Peyer's patch (tissue), 4 donors: ENCODE measurements at regions not wholly inside any gene's neighbourhood (a gene's known extent, or its start where the extent isn't known, plus 50 kb on each side); places are given as distances from the start of the nearest gene placed in this dataset.

Source experiments
- DNase-seq, 3 donors: peaks; one replicate each; pipeline ENCODE4 v3.0.0-alpha.2; 2017 to 2019
- H3K27ac ChIP-seq, 4 donors: fragments of 200-600 bp; sonication (generic); one replicate each; pipeline ENCODE4 v1.5.1; 2016 to 2019
- H3K27me3 ChIP-seq, 2 donors: fragments of 200-600 bp; sonication (generic); one replicate each; pipeline ENCODE4 v1.5.1; 2019
- H3K36me3 ChIP-seq, 3 donors: fragments of 200-600 bp; sonication (generic); one replicate each; pipeline ENCODE4 v1.5.1; 2016 to 2019
- H3K4me1 ChIP-seq, 4 donors: fragments of 200-600 bp; sonication (generic); one replicate each; pipeline ENCODE4 v1.5.1; 2016 to 2019
- H3K4me3 ChIP-seq, 4 donors: fragments of 200-600 bp; sonication (generic); 1 replicate in 3 of 4; 2 replicates in 1 of 4; pipeline ENCODE4 v1.5.1; 2016 to 2019; ENCODE audit warnings: mild to moderate bottlenecking in 1 of 4
- H3K9me3 ChIP-seq, 4 donors: fragments of 200-600 bp; sonication (generic); one replicate each; pipeline ENCODE4 v1.5.1; 2016 to 2019; ENCODE audit warnings: mild to moderate bottlenecking in 1 of 4
- CTCF ChIP-seq, 6 experiments: fragments of 450-650 bp in 4 of 6; fragments of 200-600 bp in 2 of 6; sonication (generic) in 1 of 6; IDR thresholded peaks; one replicate each; pipeline ENCODE4 v1.5.1; 2017 to 2019; ENCODE audit warnings: antibody characterized with exemption in 6 of 6, mild to moderate bottlenecking in 3 of 6, moderate library complexity in 1 of 6
- POLR2A ChIP-seq, 2 donors: fragments of 450-650 bp; IDR thresholded peaks; one replicate each; pipeline ENCODE4 v1.5.1; 2017; ENCODE audit warnings: antibody characterized with exemption in 2 of 2, mild to moderate bottlenecking in 2 of 2, moderate library complexity in 2 of 2

- no peak overlapping the region for H3K4me3 ChIP-seq
- H3K27ac ChIP-seq: peak overlapping the region in 2 of 4 donors; percentile 16 to 35
- no peaks in the 10 kb centered on the region for H3K27me3 ChIP-seq
- peak in 1 of 3 donors; percentile 51 for DNase-seq
- H3K36me3 ChIP-seq: no peaks in the 10 kb centered on the region
- no peak for TF ChIP-seq POLR2A (IDR thresholded peaks at IDR 0.05)
- TF ChIP-seq CTCF (IDR thresholded peaks at IDR 0.05): no peak
- H3K9me3 ChIP-seq: no peaks in the 10 kb centered on the region
- H3K4me1 ChIP-seq: peaks cover 0 to 9% (median 2%) of the 10 kb centered on the region in 4 donors
Measured at GRCh38 chr10:32149252-32149955, 93.2 kb upstream of the KIF5B start.

- Histone ChIP-seq H3K9me3 (no peaks in the 10 kb centered on the region), H3K27me3 (no peaks in the 10 kb centered on the region), H3K4me3 (no peak overlapping the region), H3K4me1 (peaks cover 0 to 9% (median 2%) of the 10 kb centered on the region in 4 donors), H3K36me3 (no peaks in the 10 kb centered on the region), H3K27ac (peak overlapping the region in 2 of 4 donors; percentile 16 to 35)
- DNase-seq: peak in 1 of 3 donors; percentile 8
- TF ChIP-seq CTCF (IDR thresholded peaks at IDR 0.05) (no peak), POLR2A (IDR thresholded peaks at IDR 0.05) (no peak)
Measured at GRCh38 chr10:32148864-32149251, 92.6 kb upstream of the KIF5B start.

- H3K4me1 ChIP-seq: peaks cover 0 to 9% (median 2%) of the 10 kb centered on the region in 4 donors
- H3K9me3 ChIP-seq: no peaks in the 10 kb centered on the region
- DNase-seq: no peak
- H3K27ac ChIP-seq: no peak overlapping the region
- no peaks in the 10 kb centered on the region for H3K36me3 ChIP-seq
- no peak overlapping the region for H3K4me3 ChIP-seq
- TF ChIP-seq CTCF (IDR thresholded peaks at IDR 0.05) (no peak), POLR2A (IDR thresholded peaks at IDR 0.05) (no peak)
- H3K27me3 ChIP-seq: no peaks in the 10 kb centered on the region
Measured at GRCh38 chr10:32147730-32148129, 91.5 kb upstream of the KIF5B start.

GRCh38 chr10:32146166-32146565 lies 89.9 kb upstream of the KIF5B start:
- H3K27ac ChIP-seq: no peak overlapping the region
- TF ChIP-seq POLR2A (IDR thresholded peaks at IDR 0.05): no peak
- no peak for TF ChIP-seq CTCF (IDR thresholded peaks at IDR 0.05)
- H3K4me3 ChIP-seq: no peak overlapping the region
- no peaks in the 10 kb centered on the region for H3K9me3 ChIP-seq
- no peak for DNase-seq
- no peaks in the 10 kb centered on the region for H3K27me3 ChIP-seq
- peaks cover 0 to 9% (median 2%) of the 10 kb centered on the region in 4 donors for H3K4me1 ChIP-seq
- H3K36me3 ChIP-seq: no peaks in the 10 kb centered on the region

GRCh38 chr10:32144817-32145688 lies 88.8 kb upstream of the KIF5B start:
- Histone ChIP-seq H3K36me3 (no peaks in the 10 kb centered on the region), H3K27me3 (no peaks in the 10 kb centered on the region), H3K4me3 (no peak overlapping the region), H3K4me1 (peaks cover 0 to 9% (median 2%) of the 10 kb centered on the region in 4 donors), H3K27ac (peak overlapping the region in 2 of 4 donors; percentile 54 to 79), H3K9me3 (no peaks in the 10 kb centered on the region)
- peak in 2 of 3 donors; percentile 53 to 70 for DNase-seq
- TF ChIP-seq POLR2A (IDR thresholded peaks at IDR 0.05) (peak in 1 of 2 donors; percentile 29), CTCF (IDR thresholded peaks at IDR 0.05) (no peak)
